Mesothelial cell of epicardium (in vitro differentiated cells): ENCODE measurements at regions not wholly inside any gene's neighbourhood (a gene's known extent, or its start where the extent isn't known, plus 50 kb on each side); places are given as distances from the start of the nearest gene placed in this dataset.

Experiments
- DNase-seq, 2 experiments: peaks; one replicate each; pipeline ENCODE4 v3.0.0; 2021; ENCODE audit warnings: low spot score in 2 of 2; ENCODE audit not compliant: unreplicated experiment in 2 of 2
- H3K27ac Mint-ChIP-seq: 2 replicates; pipeline ENCODE4 v1.8.0; 2021; ENCODE audit warnings: mixed read lengths
- H3K27me3 Mint-ChIP-seq: 2 replicates; pipeline ENCODE4 v1.8.0; 2021; ENCODE audit warnings: low read depth, mixed read lengths
- H3K36me3 Mint-ChIP-seq: 2 replicates; pipeline ENCODE4 v1.8.0; 2021; ENCODE audit warnings: mixed read lengths
- H3K4me1 Mint-ChIP-seq: 2 replicates; pipeline ENCODE4 v1.8.0; 2021; ENCODE audit warnings: mixed read lengths
- H3K4me3 Mint-ChIP-seq: 2 replicates; pipeline ENCODE4 v1.8.0; 2021; ENCODE audit warnings: mild to moderate bottlenecking, moderate library complexity, mixed read lengths
- H3K9me3 Mint-ChIP-seq: 2 replicates; pipeline ENCODE4 v1.8.0; 2021; ENCODE audit warnings: mixed read lengths
- TF ChIP-seq, protein P1 (sequence below): fragments of 200-600 bp; sonication (generic); IDR thresholded peaks from one replicate; pipeline ENCODE4 v1.5.0; 2021; ENCODE audit warnings: antibody characterized with exemption; ENCODE audit not compliant: unreplicated experiment

DNA sequence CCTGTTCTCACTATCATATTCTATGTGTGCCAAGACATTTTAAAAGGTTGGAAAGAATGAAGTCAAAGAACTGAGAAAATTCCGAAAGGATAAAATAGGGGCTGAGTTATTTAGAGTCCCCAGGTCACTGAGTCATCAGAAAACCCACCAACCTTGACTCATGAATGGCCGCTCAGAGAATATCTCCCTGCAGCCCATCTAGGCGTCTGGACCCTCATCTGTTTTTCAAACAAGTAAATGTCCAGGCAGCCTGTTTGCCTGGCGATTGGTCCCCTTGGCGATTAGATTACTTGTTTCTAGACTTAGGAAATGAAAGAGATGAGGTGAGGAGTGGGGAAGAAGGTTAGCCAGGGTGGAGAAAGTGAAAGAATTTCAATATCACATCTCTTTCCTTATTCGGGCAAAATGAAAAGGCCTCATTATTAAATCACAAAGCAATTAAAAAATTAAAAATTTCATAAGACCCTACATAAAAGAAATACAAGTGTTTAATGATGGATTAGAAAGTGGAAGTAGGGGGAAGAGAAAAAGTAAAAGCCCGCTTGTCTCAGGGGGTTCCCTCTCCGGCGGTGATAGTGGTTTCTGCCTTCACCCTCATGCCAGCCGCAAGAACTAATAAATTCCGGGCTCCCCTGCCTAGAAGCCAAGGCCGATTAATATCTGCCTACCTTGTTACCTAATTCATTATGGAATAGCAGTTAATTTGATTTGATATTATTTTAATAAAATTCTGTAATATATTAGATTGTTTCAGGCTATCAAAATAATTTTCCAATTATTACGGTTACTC is 415.9 kb downstream of the BCL11B start:
- Mint-ChIP-seq H3K36me3 (no peaks in the 10 kb centered on the region), H3K4me3 (no peak overlapping the region), H3K27ac (no peak overlapping the region), H3K9me3 (no peaks in the 10 kb centered on the region), H3K4me1 (peaks cover 3% of the 10 kb centered on the region), H3K27me3 (peaks cover 12% of the 10 kb centered on the region)
- TF ChIP-seq, protein P1, sequence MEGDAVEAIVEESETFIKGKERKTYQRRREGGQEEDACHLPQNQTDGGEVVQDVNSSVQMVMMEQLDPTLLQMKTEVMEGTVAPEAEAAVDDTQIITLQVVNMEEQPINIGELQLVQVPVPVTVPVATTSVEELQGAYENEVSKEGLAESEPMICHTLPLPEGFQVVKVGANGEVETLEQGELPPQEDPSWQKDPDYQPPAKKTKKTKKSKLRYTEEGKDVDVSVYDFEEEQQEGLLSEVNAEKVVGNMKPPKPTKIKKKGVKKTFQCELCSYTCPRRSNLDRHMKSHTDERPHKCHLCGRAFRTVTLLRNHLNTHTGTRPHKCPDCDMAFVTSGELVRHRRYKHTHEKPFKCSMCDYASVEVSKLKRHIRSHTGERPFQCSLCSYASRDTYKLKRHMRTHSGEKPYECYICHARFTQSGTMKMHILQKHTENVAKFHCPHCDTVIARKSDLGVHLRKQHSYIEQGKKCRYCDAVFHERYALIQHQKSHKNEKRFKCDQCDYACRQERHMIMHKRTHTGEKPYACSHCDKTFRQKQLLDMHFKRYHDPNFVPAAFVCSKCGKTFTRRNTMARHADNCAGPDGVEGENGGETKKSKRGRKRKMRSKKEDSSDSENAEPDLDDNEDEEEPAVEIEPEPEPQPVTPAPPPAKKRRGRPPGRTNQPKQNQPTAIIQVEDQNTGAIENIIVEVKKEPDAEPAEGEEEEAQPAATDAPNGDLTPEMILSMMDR: no peak
- no peak for DNase-seq

DNA sequence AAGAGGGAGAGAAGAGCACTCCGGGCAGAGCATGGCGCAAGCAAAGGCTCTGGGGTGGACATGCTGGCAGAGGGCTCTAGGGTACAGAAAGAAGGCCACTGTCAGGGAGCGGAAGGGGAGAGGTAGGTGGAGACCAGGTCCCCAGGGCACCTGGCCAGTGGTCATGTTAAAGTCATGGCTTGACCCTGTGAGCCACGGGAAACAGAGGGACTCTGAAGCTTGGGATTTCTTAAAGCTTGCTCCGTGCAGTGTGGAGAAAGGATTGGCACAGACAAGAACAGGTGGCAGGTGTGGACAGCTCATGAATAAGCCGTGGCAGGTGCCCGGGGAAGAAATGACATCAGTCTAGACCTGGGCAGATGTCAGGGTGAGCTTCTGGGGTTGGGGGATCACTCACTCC is 413.8 kb downstream of the BCL11B start:
- Mint-ChIP-seq H3K9me3 (no peaks in the 10 kb centered on the region), H3K4me1 (peaks cover 3% of the 10 kb centered on the region), H3K27ac (no peak overlapping the region), H3K4me3 (no peak overlapping the region), H3K36me3 (no peaks in the 10 kb centered on the region), H3K27me3 (peaks cover 17% of the 10 kb centered on the region)
- TF ChIP-seq, protein P1: no peak
- DNase-seq: no peak

DNA sequence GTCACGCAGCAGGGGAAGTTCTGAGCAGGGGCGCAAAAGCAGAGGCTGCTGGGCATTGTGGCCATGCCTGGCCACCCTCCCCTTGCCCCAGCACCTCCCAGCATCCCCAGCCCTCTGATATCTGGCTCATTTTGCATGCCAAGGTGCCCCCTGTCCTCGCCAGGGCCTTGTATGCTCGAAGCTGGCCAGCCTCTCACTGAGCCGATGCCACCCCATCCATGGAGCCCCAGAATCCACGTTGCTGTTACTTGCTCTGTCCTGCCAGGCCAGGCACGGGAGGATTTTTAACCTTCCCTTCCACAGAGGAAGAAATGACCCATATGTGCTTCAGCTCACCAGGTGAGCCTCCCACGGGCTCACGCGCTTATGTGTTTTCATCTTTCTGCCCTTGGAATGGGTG is 413.4 kb downstream of the BCL11B start:
- H3K4me1 Mint-ChIP-seq: peaks cover 3% of the 10 kb centered on the region
- TF ChIP-seq, protein P1: no peak
- H3K9me3 Mint-ChIP-seq: no peaks in the 10 kb centered on the region
- no peak overlapping the region for H3K4me3 Mint-ChIP-seq
- no peak for DNase-seq
- H3K36me3 Mint-ChIP-seq: no peaks in the 10 kb centered on the region
- peaks cover 19% of the 10 kb centered on the region for H3K27me3 Mint-ChIP-seq
- no peak overlapping the region for H3K27ac Mint-ChIP-seq

DNA sequence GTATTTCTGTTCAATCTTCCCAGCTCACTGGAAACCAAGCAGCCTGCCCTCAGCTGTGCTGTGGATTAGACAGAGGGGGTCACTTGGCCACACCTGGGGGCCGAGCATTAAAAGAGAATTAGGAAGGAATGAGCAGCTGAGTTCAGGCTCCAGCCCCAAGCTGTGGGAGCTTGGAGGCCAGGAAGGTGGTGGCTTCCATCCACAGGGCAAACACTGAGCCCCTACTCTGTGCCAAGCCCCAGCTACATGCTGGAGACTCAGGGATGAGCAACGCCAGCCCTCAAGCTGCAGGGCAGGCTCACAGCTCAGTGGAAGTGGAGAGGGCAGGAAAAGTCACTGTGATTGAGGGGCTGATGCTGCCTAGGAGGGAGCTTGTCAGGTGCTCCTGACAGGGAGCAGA is 412.7 kb downstream of the BCL11B start:
- no peak overlapping the region for H3K27ac Mint-ChIP-seq
- H3K36me3 Mint-ChIP-seq: no peaks in the 10 kb centered on the region
- no peaks in the 10 kb centered on the region for H3K4me1 Mint-ChIP-seq
- no peak for DNase-seq
- H3K4me3 Mint-ChIP-seq: no peak overlapping the region
- no peaks in the 10 kb centered on the region for H3K9me3 Mint-ChIP-seq
- TF ChIP-seq, protein P1: no peak
- H3K27me3 Mint-ChIP-seq: peaks cover 19% of the 10 kb centered on the region

DNA sequence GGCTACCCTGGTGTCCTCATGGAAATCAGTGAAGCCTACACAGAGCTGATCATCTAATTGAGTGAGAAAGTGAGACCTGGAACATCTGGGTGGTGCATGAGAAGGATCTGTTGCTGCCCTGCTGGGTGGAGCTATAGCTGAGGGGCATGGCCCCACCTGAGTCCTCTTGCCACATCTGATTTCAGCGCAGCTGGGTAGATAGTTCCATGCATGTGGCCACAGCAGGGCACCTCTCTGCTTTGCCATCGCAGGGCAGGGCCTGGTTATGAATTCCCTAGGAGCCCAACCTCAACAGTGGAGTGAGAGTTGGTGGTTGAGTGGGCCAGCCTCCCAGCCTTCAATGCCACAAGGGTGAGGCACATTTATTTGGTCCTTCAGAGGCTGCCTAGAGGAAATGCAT is 407.8 kb downstream of the BCL11B start:
- H3K4me3 Mint-ChIP-seq: no peak overlapping the region
- DNase-seq: no peak
- peaks cover 11% of the 10 kb centered on the region for H3K27me3 Mint-ChIP-seq
- H3K36me3 Mint-ChIP-seq: no peaks in the 10 kb centered on the region
- no peaks in the 10 kb centered on the region for H3K4me1 Mint-ChIP-seq
- no peak overlapping the region for H3K27ac Mint-ChIP-seq
- TF ChIP-seq, protein P1: no peak
- no peaks in the 10 kb centered on the region for H3K9me3 Mint-ChIP-seq
